ENCODE measurements at regions not wholly inside any gene's neighbourhood (a gene's known extent, or its start where the extent isn't known, plus 50 kb on each side); places are given as distances from the start of the nearest gene placed in this dataset.

GRCh38 chr2:30318987-30319782 is 87.9 kb downstream of the LBH start:
- no peak for TF ChIP-seq CTCF (optimal IDR thresholded peaks at IDR 0.05 in 1 of 3, IDR thresholded peaks at IDR 0.05 in 1 of 3, conservative IDR thresholded peaks at IDR 0.05 in 1 of 3; ENCODE audit: extremely low read depth in 1 of 3, insufficient read depth in 2 of 3, low read length in 3 of 3)
- TF ChIP-seq EZH2 (IDR thresholded peaks at IDR 0.05; ENCODE audit: low read length), result no peak

Data from keratinocyte (primary cell).